ENCODE measurements at regions not wholly inside any gene's neighbourhood (a gene's known extent, or its start where the extent isn't known, plus 50 kb on each side); places are given as distances from the start of the nearest gene placed in this dataset.

- H3K4me3 ChIP-seq (ENCODE audit: low read length): no peak overlapping the region
- TF ChIP-seq EZH2phosphoT487 (IDR thresholded peaks at IDR 0.05; ENCODE audit: low read depth) (no peak), CTCF (IDR thresholded peaks at IDR 0.05; ENCODE audit: low read depth, low read length) (no peak)
- no peaks in the 10 kb centered on the region for H3K79me2 ChIP-seq (ENCODE audit: low read length)
- H3K9ac ChIP-seq (ENCODE audit: low read length): no peak overlapping the region
- H2AFZ ChIP-seq (ENCODE audit: low read depth, low read length): no peak overlapping the region
- H3K4me2 ChIP-seq (ENCODE audit: low read length): peak overlapping the region; percentile 18; the same call in 1 of the 2 replicates
- H3K36me3 ChIP-seq (replicated peaks; ENCODE audit: low read depth, low read length): no peaks in the 10 kb centered on the region
- peaks cover 30% of the 10 kb centered on the region for H3K4me1 ChIP-seq (ENCODE audit: low read length)
- H3K27ac ChIP-seq (ENCODE audit: low read length): no peak overlapping the region
- H3K9me3 ChIP-seq (ENCODE audit: insufficient read depth, low read length): no peaks in the 10 kb centered on the region
- H3K27me3 ChIP-seq (ENCODE audit: low read depth, low read length): no peaks in the 10 kb centered on the region
- no peaks in the 10 kb centered on the region for H4K20me1 ChIP-seq (ENCODE audit: insufficient read depth, low read length)
These were observed 55.3 kb upstream of the ADTRP start for GRCh38 chr6:11833626-11834592.

- Histone ChIP-seq H3K79me2 (ENCODE audit: low read length) (no peaks in the 10 kb centered on the region), H3K4me2 (ENCODE audit: low read length) (no peak overlapping the region), H3K9ac (ENCODE audit: low read length) (no peak overlapping the region), H2AFZ (ENCODE audit: low read depth, low read length) (no peak overlapping the region), H3K27me3 (ENCODE audit: low read depth, low read length) (no peaks in the 10 kb centered on the region), H3K4me1 (ENCODE audit: low read length) (peaks cover 50% of the 10 kb centered on the region), H3K4me3 (ENCODE audit: low read length) (no peak overlapping the region), H3K27ac (ENCODE audit: low read length) (no peak overlapping the region), H3K9me3 (ENCODE audit: insufficient read depth, low read length) (no peaks in the 10 kb centered on the region), H3K36me3 (replicated peaks; ENCODE audit: low read depth, low read length) (no peaks in the 10 kb centered on the region), H4K20me1 (ENCODE audit: insufficient read depth, low read length) (no peaks in the 10 kb centered on the region)
- no peak for TF ChIP-seq CTCF (IDR thresholded peaks at IDR 0.05; ENCODE audit: low read depth, low read length)
- no peak for TF ChIP-seq EZH2phosphoT487 (IDR thresholded peaks at IDR 0.05; ENCODE audit: low read depth)
These were observed 53.0 kb upstream of the ADTRP start for GRCh38 chr6:11831653-11832052.

- Histone ChIP-seq H3K27ac (ENCODE audit: low read length) (no peak overlapping the region), H3K27me3 (ENCODE audit: low read depth, low read length) (no peaks in the 10 kb centered on the region), H3K4me2 (ENCODE audit: low read length) (peak overlapping the region; percentile 27; the same call in 1 of the 2 replicates), H3K36me3 (replicated peaks; ENCODE audit: low read depth, low read length) (no peaks in the 10 kb centered on the region), H4K20me1 (ENCODE audit: insufficient read depth, low read length) (no peaks in the 10 kb centered on the region), H3K9me3 (ENCODE audit: insufficient read depth, low read length) (no peaks in the 10 kb centered on the region), H3K4me3 (ENCODE audit: low read length) (no peak overlapping the region), H3K4me1 (ENCODE audit: low read length) (peaks cover 54% of the 10 kb centered on the region), H2AFZ (ENCODE audit: low read depth, low read length) (no peak overlapping the region), H3K79me2 (ENCODE audit: low read length) (no peaks in the 10 kb centered on the region), H3K9ac (ENCODE audit: low read length) (no peak overlapping the region)
- TF ChIP-seq EZH2phosphoT487 (IDR thresholded peaks at IDR 0.05; ENCODE audit: low read depth) (no peak), CTCF (IDR thresholded peaks at IDR 0.05; ENCODE audit: low read depth, low read length) (no peak)
These were observed 51.9 kb upstream of the ADTRP start for GRCh38 chr6:11830520-11830919.

GRCh38 chr6:11830105-11830504 lies 51.5 kb upstream of the ADTRP start:
- Histone ChIP-seq H3K4me2 (ENCODE audit: low read length) (peak overlapping the region; percentile 27), H3K79me2 (ENCODE audit: low read length) (no peaks in the 10 kb centered on the region), H3K9ac (ENCODE audit: low read length) (no peak overlapping the region), H3K27me3 (ENCODE audit: low read depth, low read length) (no peaks in the 10 kb centered on the region), H3K36me3 (replicated peaks; ENCODE audit: low read depth, low read length) (no peaks in the 10 kb centered on the region), H2AFZ (ENCODE audit: low read depth, low read length) (no peak overlapping the region), H3K4me3 (ENCODE audit: low read length) (no peak overlapping the region), H4K20me1 (ENCODE audit: insufficient read depth, low read length) (no peaks in the 10 kb centered on the region), H3K9me3 (ENCODE audit: insufficient read depth, low read length) (no peaks in the 10 kb centered on the region), H3K4me1 (ENCODE audit: low read length) (peaks cover 58% of the 10 kb centered on the region), H3K27ac (ENCODE audit: low read length) (no peak overlapping the region)
- TF ChIP-seq EZH2phosphoT487 (IDR thresholded peaks at IDR 0.05; ENCODE audit: low read depth) (no peak), CTCF (IDR thresholded peaks at IDR 0.05; ENCODE audit: low read depth, low read length) (no peak)
